ENCODE measurements at regions not wholly inside any gene's neighbourhood (a gene's known extent, or its start where the extent isn't known, plus 50 kb on each side); places are given as distances from the start of the nearest gene placed in this dataset.

- no peaks in the 10 kb centered on the region for H3K27me3 ChIP-seq (ENCODE audit: control insufficient read depth, insufficient read depth, low read length)
- TF ChIP-seq CTCF (IDR thresholded peaks at IDR 0.05): no peak
- no peaks in the 10 kb centered on the region for H3K36me3 Mint-ChIP-seq
- ATAC-seq (no peak), DNase-seq (no peak)
- peaks cover 4 to 8% of the 10 kb centered on the region in 2 donors for H3K9me3 Mint-ChIP-seq
- no peaks in the 10 kb centered on the region for H3K36me3 ChIP-seq (ENCODE audit: control insufficient read depth, insufficient read depth, low read length)
- H3K27ac ChIP-seq (ENCODE audit: low read length): no peak overlapping the region
- H3K27ac Mint-ChIP-seq: no peak overlapping the region
- no peak overlapping the region for H3K4me3 Mint-ChIP-seq
- H3K9me3 ChIP-seq (ENCODE audit: control insufficient read depth, insufficient read depth, low read length): no peaks in the 10 kb centered on the region
- H3K4me1 Mint-ChIP-seq: no peaks in the 10 kb centered on the region
- intact Hi-C loops (cut with micrococcal nuclease): no loop called here
- no peak overlapping the region for H3K4me3 ChIP-seq (ENCODE audit: low read length)
- H3K27me3 Mint-ChIP-seq (ENCODE audit: low read depth in 2 of 2): no peaks in the 10 kb centered on the region
- H3K4me1 ChIP-seq (ENCODE audit: control insufficient read depth, insufficient read depth, low read length): no peaks in the 10 kb centered on the region
- 73% methylated on average over 4 of the region's 4 CpGs for WGBS (ENCODE audit: insufficient coverage)
Measured at GRCh38 chr12:29901585-29901984, 117.8 kb upstream of the TMTC1 start.

GRCh38 chr12:29899212-29899931 lies 115.6 kb upstream of the TMTC1 start:
- no peak overlapping the region for H3K4me3 ChIP-seq (ENCODE audit: low read length)
- Mint-ChIP-seq H3K4me3 (no peak overlapping the region), H3K9me3 (peaks cover 0 to 7% of the 10 kb centered on the region in 2 donors), H3K36me3 (no peaks in the 10 kb centered on the region), H3K27me3 (ENCODE audit: low read depth in 2 of 2) (no peaks in the 10 kb centered on the region), H3K27ac (no peak overlapping the region), H3K4me1 (no peaks in the 10 kb centered on the region)
- H3K27me3 ChIP-seq (ENCODE audit: control insufficient read depth, insufficient read depth, low read length): no peaks in the 10 kb centered on the region
- ATAC-seq (no peak), DNase-seq (no peak)
- H3K27ac ChIP-seq (ENCODE audit: low read length): no peak overlapping the region
- H3K4me1 ChIP-seq (ENCODE audit: control insufficient read depth, insufficient read depth, low read length): no peaks in the 10 kb centered on the region
- H3K36me3 ChIP-seq (ENCODE audit: control insufficient read depth, insufficient read depth, low read length): no peaks in the 10 kb centered on the region
- no peak for TF ChIP-seq CTCF (IDR thresholded peaks at IDR 0.05)
- WGBS (ENCODE audit: insufficient coverage): no CpG with 5 or more reads among the region's 2 CpGs
- peaks cover 6% of the 10 kb centered on the region for H3K9me3 ChIP-seq (ENCODE audit: control insufficient read depth, insufficient read depth, low read length)
- intact Hi-C loops (cut with micrococcal nuclease): no loop called here

GRCh38 chr12:29895966-29896365 lies 112.2 kb upstream of the TMTC1 start:
- no peaks in the 10 kb centered on the region for H3K4me1 Mint-ChIP-seq
- no peak overlapping the region for H3K27ac Mint-ChIP-seq
- intact Hi-C loops (cut with micrococcal nuclease): no loop called here
- H3K9me3 Mint-ChIP-seq: peaks cover 6 to 9% of the 10 kb centered on the region in 2 donors
- DNase-seq (no peak), ATAC-seq (no peak)
- Histone ChIP-seq H3K27me3 (ENCODE audit: control insufficient read depth, insufficient read depth, low read length) (no peaks in the 10 kb centered on the region), H3K9me3 (ENCODE audit: control insufficient read depth, insufficient read depth, low read length) (peaks cover 6% of the 10 kb centered on the region), H3K27ac (ENCODE audit: low read length) (no peak overlapping the region), H3K36me3 (ENCODE audit: control insufficient read depth, insufficient read depth, low read length) (no peaks in the 10 kb centered on the region), H3K4me1 (ENCODE audit: control insufficient read depth, insufficient read depth, low read length) (no peaks in the 10 kb centered on the region), H3K4me3 (ENCODE audit: low read length) (no peak overlapping the region)
- H3K36me3 Mint-ChIP-seq: no peaks in the 10 kb centered on the region
- no peaks in the 10 kb centered on the region for H3K27me3 Mint-ChIP-seq (ENCODE audit: low read depth in 2 of 2)
- 65% methylated on average over 3 of the region's 3 CpGs for WGBS (ENCODE audit: insufficient coverage)
- no peak overlapping the region for H3K4me3 Mint-ChIP-seq
- no peak for TF ChIP-seq CTCF (IDR thresholded peaks at IDR 0.05)

GRCh38 chr12:29893002-29893401 lies 109.3 kb upstream of the TMTC1 start:
- DNase-seq (no peak), ATAC-seq (no peak)
- H3K27me3 Mint-ChIP-seq (ENCODE audit: low read depth in 2 of 2): no peaks in the 10 kb centered on the region
- no peaks in the 10 kb centered on the region for H3K4me1 ChIP-seq (ENCODE audit: control insufficient read depth, insufficient read depth, low read length)
- intact Hi-C loops (cut with micrococcal nuclease): no loop called here
- no peaks in the 10 kb centered on the region for H3K27me3 ChIP-seq (ENCODE audit: control insufficient read depth, insufficient read depth, low read length)
- no peaks in the 10 kb centered on the region for H3K4me1 Mint-ChIP-seq
- no peak overlapping the region for H3K4me3 ChIP-seq (ENCODE audit: low read length)
- H3K36me3 ChIP-seq (ENCODE audit: control insufficient read depth, insufficient read depth, low read length): no peaks in the 10 kb centered on the region
- no CpG with 5 or more reads among the region's 3 CpGs for WGBS (ENCODE audit: insufficient coverage)
- no peak overlapping the region for H3K27ac ChIP-seq (ENCODE audit: low read length)
- H3K4me3 Mint-ChIP-seq: no peak overlapping the region
- H3K9me3 ChIP-seq (ENCODE audit: control insufficient read depth, insufficient read depth, low read length): peaks cover 14% of the 10 kb centered on the region
- no peak overlapping the region for H3K27ac Mint-ChIP-seq
- H3K36me3 Mint-ChIP-seq: no peaks in the 10 kb centered on the region
- H3K9me3 Mint-ChIP-seq: peaks cover 6 to 9% of the 10 kb centered on the region in 2 donors
- no peak for TF ChIP-seq CTCF (IDR thresholded peaks at IDR 0.05)

Data from natural killer cell (primary cell).